ENCODE measurements at regions not wholly inside any gene's neighbourhood (a gene's known extent, or its start where the extent isn't known, plus 50 kb on each side); places are given as distances from the start of the nearest gene placed in this dataset.
"Not testable (repeated sequence)": the region's sequence is repeated elsewhere in the genome, so short reads cannot be mapped to it uniquely, and the experiment has no call there.

- H3K36me3 Mint-ChIP-seq, H3K9me3 Mint-ChIP-seq, H3K4me1 Mint-ChIP-seq, POLR2A ChIA-PET: not testable (repeated sequence)
- peak overlapping the region in 1 of 10 donors; percentile 16 for H3K4me3 Mint-ChIP-seq
- peak in 1 of 2 donors; percentile 43 for ATAC-seq
- peak overlapping the region in 2 of 10 donors; percentile 75 to 83 for H3K27ac Mint-ChIP-seq
- DNase-seq: peak in 3 of 10 donors; percentile 4 to 52 (median 44)
- peaks cover 12 to 56% (median 29%) of the 10 kb centered on the region in 5 donors for H3K27me3 Mint-ChIP-seq
Observed at GRCh38 chr9:113740508-113741500, 135.3 kb upstream of the ZNF618 start.

DNA sequence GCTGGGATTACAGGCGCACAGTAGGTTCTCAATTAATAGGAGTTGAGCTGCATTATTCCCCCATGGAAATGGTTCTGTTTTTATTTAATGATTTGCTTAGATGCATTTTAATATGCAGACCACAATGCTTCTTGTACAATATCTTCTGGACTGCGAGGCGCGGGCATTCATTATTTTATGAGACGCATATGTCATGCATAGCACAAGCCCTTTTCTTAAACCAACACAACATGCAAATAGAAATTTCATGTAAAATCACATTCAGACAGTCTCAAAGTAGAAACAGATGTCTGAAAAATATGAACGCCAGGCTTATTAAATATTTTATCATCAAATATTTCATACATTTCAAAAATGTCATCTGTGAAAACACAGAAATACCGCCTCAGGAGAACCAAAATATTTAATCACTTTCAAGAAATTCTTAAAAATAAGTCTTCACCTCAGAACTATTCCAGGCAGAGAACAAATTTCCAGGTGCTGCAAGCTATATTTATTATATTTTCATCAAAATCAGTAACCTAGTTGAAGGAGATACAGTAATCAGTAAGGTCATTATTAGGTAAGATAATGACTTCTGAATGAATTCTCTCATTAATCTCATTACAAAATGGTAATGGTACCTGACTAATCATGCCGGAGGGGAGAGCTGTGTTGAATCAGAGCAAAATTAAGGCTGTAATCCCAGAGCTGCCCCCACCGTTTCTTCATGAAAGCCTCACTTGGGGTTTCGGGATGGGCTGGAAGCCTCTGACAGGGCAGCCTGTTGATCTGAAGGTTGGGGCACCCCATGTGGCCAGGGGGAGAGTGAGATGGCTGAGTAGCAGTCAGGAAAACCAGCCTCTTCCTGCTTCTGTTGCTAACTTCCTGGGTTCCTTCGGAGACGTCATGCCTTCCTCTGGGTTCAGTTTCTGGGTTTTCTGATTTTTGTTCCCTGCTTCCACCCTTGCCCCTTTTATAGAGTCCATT is 133.9 kb upstream of the ZNF618 start:
- Mint-ChIP-seq H3K9me3 (peaks cover 0 to 16% (median 5%) of the 10 kb centered on the region in 9 donors), H3K4me3 (no peak overlapping the region)

DNA sequence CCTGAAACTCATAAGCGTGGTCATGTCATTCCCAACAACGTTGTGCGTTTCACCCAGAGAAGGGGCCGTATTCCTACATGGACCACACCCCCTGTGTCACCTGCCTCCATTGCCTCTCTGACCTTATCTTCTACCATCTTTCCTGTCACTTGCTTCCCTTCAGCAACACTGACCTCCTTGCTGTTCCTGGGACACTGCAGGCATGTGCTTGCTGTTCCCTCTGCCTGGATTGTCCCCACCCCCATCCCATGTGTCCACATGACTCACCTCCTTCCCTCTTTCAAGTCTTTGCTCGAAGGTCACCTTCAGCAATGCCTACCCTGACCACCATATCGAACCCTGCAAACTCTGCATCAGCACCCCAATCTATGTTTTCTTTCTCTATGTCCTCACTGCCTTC is 133.2 kb upstream of the ZNF618 start:
- POLR2A ChIA-PET: no interaction called here
- Mint-ChIP-seq H3K27me3 (peaks cover 13 to 63% (median 33%) of the 10 kb centered on the region in 5 donors), H3K36me3 (peaks cover 0 to 7% (median 3%) of the 10 kb centered on the region in 3 donors), H3K4me1 (peaks cover 0 to 9% (median 3%) of the 10 kb centered on the region in 4 donors), H3K4me3 (no peak overlapping the region), H3K27ac (no peak overlapping the region), H3K9me3 (peaks cover 4 to 23% (median 11%) of the 10 kb centered on the region in 9 donors)
- peak in 1 of 10 donors; percentile 6 for DNase-seq
- no peak for ATAC-seq

More for the DNA sequence above, 133.9 kb upstream of the ZNF618 start:
- ATAC-seq (no peak), DNase-seq (peak in 1 of 10 donors; percentile 4)
- H3K36me3 Mint-ChIP-seq: peaks cover 0 to 3% (median 0%) of the 10 kb centered on the region in 3 donors
- no peak overlapping the region for H3K27ac Mint-ChIP-seq
- peaks cover 12 to 67% (median 33%) of the 10 kb centered on the region in 5 donors for H3K27me3 Mint-ChIP-seq
- H3K4me1 Mint-ChIP-seq: peaks cover 0 to 9% (median 3%) of the 10 kb centered on the region in 4 donors
- POLR2A ChIA-PET: no interaction called here

GRCh38 chr9:113746486-113746885 is 129.6 kb upstream of the ZNF618 start:
- POLR2A ChIA-PET: no interaction called here
- ATAC-seq (no peak), DNase-seq (no peak)
- H3K9me3 Mint-ChIP-seq: peaks cover 11 to 40% (median 23%) of the 10 kb centered on the region in 9 donors
- peaks cover 0 to 4% (median 0%) of the 10 kb centered on the region in 4 donors for H3K4me1 Mint-ChIP-seq
- H3K27me3 Mint-ChIP-seq: peaks cover 9 to 41% (median 16%) of the 10 kb centered on the region in 5 donors
- H3K36me3 Mint-ChIP-seq: peaks cover 0 to 17% (median 0%) of the 10 kb centered on the region in 3 donors
- H3K27ac Mint-ChIP-seq: no peak overlapping the region
- H3K4me3 Mint-ChIP-seq: no peak overlapping the region

DNA sequence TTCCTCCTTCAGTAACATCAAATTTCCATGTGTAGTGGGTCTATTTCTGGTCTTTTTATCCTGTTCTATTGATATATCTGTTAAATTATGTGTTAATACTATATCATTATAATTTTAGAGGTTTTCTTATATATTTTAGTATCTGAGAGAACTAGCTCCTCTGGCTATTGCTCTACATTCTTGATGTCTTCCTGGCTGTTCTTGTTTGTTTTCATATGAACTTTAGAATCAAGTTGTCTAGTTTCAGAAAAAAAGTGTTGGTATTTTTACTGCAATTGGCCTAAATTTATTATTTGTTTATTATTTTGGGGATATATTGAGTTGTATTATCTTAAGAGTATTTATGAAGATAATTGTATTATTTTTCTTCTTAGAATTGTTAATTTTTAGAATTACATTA is 128.0 kb upstream of the ZNF618 start:
- POLR2A ChIA-PET: no interaction called here
- Mint-ChIP-seq H3K4me3 (no peak overlapping the region), H3K9me3 (peaks cover 11 to 40% (median 23%) of the 10 kb centered on the region in 9 donors), H3K4me1 (no peaks in the 10 kb centered on the region), H3K36me3 (peaks cover 0 to 17% (median 0%) of the 10 kb centered on the region in 3 donors), H3K27ac (no peak overlapping the region), H3K27me3 (peaks cover 11 to 46% (median 18%) of the 10 kb centered on the region in 5 donors)
- DNase-seq (no peak), ATAC-seq (no peak)

- Mint-ChIP-seq H3K4me3 (no peak overlapping the region), H3K9me3 (peaks cover 4 to 17% (median 9%) of the 10 kb centered on the region in 9 donors), H3K36me3 (peaks cover 0 to 14% (median 0%) of the 10 kb centered on the region in 3 donors), H3K4me1 (no peaks in the 10 kb centered on the region), H3K27me3 (peaks cover 19 to 51% (median 34%) of the 10 kb centered on the region in 5 donors), H3K27ac (peak overlapping the region in 1 of 10 donors; percentile 41)
- POLR2A ChIA-PET: no interaction called here
- no peak for DNase-seq
- no peak for ATAC-seq
Observed at GRCh38 chr9:113753398-113754119, 122.5 kb upstream of the ZNF618 start.

- H3K27me3 Mint-ChIP-seq: peaks cover 30 to 63% (median 40%) of the 10 kb centered on the region in 5 donors
- peaks cover under 1 to 15% (median 7%) of the 10 kb centered on the region in 9 donors for H3K9me3 Mint-ChIP-seq
- H3K36me3 Mint-ChIP-seq: peaks cover 0 to 14% (median 0%) of the 10 kb centered on the region in 3 donors
- POLR2A ChIA-PET: no interaction called here
- no peak for ATAC-seq
- no peak for DNase-seq
- H3K4me3 Mint-ChIP-seq: no peak overlapping the region
- H3K4me1 Mint-ChIP-seq: no peaks in the 10 kb centered on the region
- H3K27ac Mint-ChIP-seq: no peak overlapping the region
Observed at GRCh38 chr9:113754739-113755138, 121.4 kb upstream of the ZNF618 start.

GRCh38 chr9:113755433-113755832 is 120.7 kb upstream of the ZNF618 start:
- H3K27ac Mint-ChIP-seq: no peak overlapping the region
- H3K4me3 Mint-ChIP-seq: no peak overlapping the region
- ATAC-seq (no peak), DNase-seq (no peak)
- POLR2A ChIA-PET: no interaction called here
- no peaks in the 10 kb centered on the region for H3K4me1 Mint-ChIP-seq
- H3K27me3 Mint-ChIP-seq: peaks cover 30 to 64% (median 40%) of the 10 kb centered on the region in 5 donors
- peaks cover 0 to 15% (median 7%) of the 10 kb centered on the region in 9 donors for H3K9me3 Mint-ChIP-seq
- H3K36me3 Mint-ChIP-seq: peaks cover 0 to 14% (median 0%) of the 10 kb centered on the region in 3 donors

DNA sequence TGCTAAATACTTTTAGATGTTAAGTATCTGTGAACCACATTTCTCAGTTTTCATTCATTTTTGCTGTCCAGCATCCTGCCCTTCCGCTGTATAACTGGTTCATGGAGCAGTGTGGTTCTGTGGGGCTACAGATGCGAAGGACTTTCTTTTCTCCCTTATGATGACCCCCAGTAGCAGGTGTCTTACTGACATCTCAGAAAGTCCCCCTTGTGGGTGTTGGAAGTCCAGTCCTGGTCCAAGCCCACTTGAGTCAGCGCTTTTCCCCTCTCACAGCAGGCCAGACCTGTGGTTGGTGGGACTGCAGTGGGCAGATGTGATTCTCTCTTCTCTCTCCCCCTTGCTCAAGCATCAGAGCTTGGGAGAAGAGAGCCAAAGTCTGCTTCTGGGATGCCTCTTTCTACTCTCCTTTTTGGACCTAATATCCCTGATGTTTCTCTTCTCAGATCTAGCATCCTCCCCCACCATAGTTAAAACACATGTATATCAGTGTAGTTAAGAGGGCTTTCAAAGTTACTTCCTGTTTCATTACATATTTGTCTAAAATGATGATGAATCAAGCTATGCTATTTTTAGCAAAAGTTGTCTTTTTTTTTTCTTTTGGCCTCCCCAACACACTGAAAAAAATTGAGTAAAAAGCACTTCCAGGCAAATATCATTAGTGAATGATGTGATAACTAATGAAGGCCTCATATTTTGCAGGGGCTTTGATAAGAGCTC is 119.5 kb upstream of the ZNF618 start:
- Mint-ChIP-seq H3K27ac (no peak overlapping the region), H3K4me1 (no peaks in the 10 kb centered on the region), H3K36me3 (peaks cover 0 to 14% (median 0%) of the 10 kb centered on the region in 3 donors), H3K4me3 (no peak overlapping the region), H3K9me3 (peaks cover 0 to 19% (median 7%) of the 10 kb centered on the region in 9 donors), H3K27me3 (peaks cover 31 to 63% (median 40%) of the 10 kb centered on the region in 5 donors)
- POLR2A ChIA-PET: no interaction called here
- ATAC-seq (no peak), DNase-seq (no peak)

DNA sequence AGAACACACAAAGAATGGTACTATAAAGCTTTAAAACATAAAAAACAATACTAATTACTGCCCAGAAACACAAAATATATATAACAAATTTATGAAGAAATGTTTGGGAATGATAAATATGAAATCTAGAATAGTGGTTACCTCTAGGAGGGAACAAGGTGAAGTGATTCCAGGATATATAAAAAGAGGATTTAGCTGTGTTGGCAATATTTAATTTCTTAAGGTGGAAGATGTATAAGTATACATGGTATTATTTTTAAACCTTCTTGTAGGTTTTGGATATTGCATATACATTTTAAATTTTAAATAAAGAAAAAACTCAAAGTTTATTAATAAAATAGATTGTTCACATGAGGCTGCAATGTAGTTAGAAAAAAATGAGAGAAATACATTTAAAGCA is 112.7 kb upstream of the ZNF618 start:
- H3K4me1 Mint-ChIP-seq: no peaks in the 10 kb centered on the region
- POLR2A ChIA-PET: no interaction called here
- DNase-seq (no peak), ATAC-seq (no peak)
- H3K27me3 Mint-ChIP-seq: peaks cover 19 to 34% (median 26%) of the 10 kb centered on the region in 5 donors
- H3K4me3 Mint-ChIP-seq: no peak overlapping the region
- H3K9me3 Mint-ChIP-seq: peaks cover 5 to 40% (median 16%) of the 10 kb centered on the region in 9 donors
- no peak overlapping the region for H3K27ac Mint-ChIP-seq
- H3K36me3 Mint-ChIP-seq: peaks cover 0 to 9% (median 2%) of the 10 kb centered on the region in 3 donors

- H3K36me3 Mint-ChIP-seq: peaks cover 0 to 2% (median under 1%) of the 10 kb centered on the region in 3 donors
- no peaks in the 10 kb centered on the region for H3K4me1 Mint-ChIP-seq
- H3K9me3 Mint-ChIP-seq: peaks cover 4 to 32% (median 10%) of the 10 kb centered on the region in 9 donors
- POLR2A ChIA-PET: no interaction called here
- no peak for ATAC-seq
- peaks cover 10 to 31% (median 25%) of the 10 kb centered on the region in 5 donors for H3K27me3 Mint-ChIP-seq
- no peak overlapping the region for H3K27ac Mint-ChIP-seq
- no peak overlapping the region for H3K4me3 Mint-ChIP-seq
- DNase-seq: no peak
Observed at GRCh38 chr9:113764572-113764971, 111.5 kb upstream of the ZNF618 start.
